Heart left ventricle (tissue), 16 donors: ENCODE measurements at regions not wholly inside any gene's neighbourhood (a gene's known extent, or its start where the extent isn't known, plus 50 kb on each side); places are given as distances from the start of the nearest gene placed in this dataset.
"Not testable (repeated sequence)": the region's sequence is repeated elsewhere in the genome, so short reads cannot be mapped to it uniquely, and the experiment has no call there.

Experiments used
- ATAC-seq, 4 donors: fragments of 200-7000 bp; cut with Tn5 transposase; one replicate each; pipeline ENCODE4 v1.9.1; 2020 to 2022; ENCODE audit warnings: moderate library complexity in 4 of 4, mild to moderate bottlenecking in 3 of 4, moderate number of reproducible peaks in 1 of 4
- DNase-seq, 5 donors: peaks; one replicate each; pipeline ENCODE4 v3.0.0-alpha.2; 2020
- H3K27ac ChIP-seq, 12 donors: fragments of 200-600 bp; sonication (generic) in 4 of 12; one replicate each; pipeline versions ENCODE4 v1.5.0 to v1.8.0; 2016 to 2022; ENCODE audit warnings: mild to moderate bottlenecking in 2 of 12
- H3K27me3 ChIP-seq, 9 donors: fragments of 200-600 bp; sonication (generic) in 2 of 9; one replicate each; pipeline versions ENCODE4 v1.5.1 to v1.8.0; 2016 to 2022; ENCODE audit warnings: mild to moderate bottlenecking in 3 of 9
- H3K36me3 ChIP-seq, 9 donors: fragments of 200-600 bp; sonication (generic) in 2 of 9; one replicate each; pipeline versions ENCODE4 v1.5.0 to v1.8.0; 2018 to 2022; ENCODE audit warnings: mild to moderate bottlenecking in 2 of 9
- H3K4me1 ChIP-seq, 12 donors: fragments of 200-600 bp; sonication (generic) in 4 of 12; one replicate each; pipeline versions ENCODE4 v1.5.0 to v1.8.0; 2016 to 2022; ENCODE audit warnings: mild to moderate bottlenecking in 3 of 12
- H3K4me3 ChIP-seq, 12 donors: fragments of 200-600 bp; sonication (generic) in 4 of 12; one replicate each; pipeline versions ENCODE4 v1.5.0 to v1.8.0; 2017 to 2022; ENCODE audit warnings: mild to moderate bottlenecking in 9 of 12, moderate library complexity in 4 of 12
- H3K9me3 ChIP-seq, 12 donors: fragments of 200-600 bp; sonication (generic) in 4 of 12; one replicate each; pipeline versions ENCODE4 v1.5.0 to v1.8.0; 2016 to 2022; ENCODE audit warnings: mild to moderate bottlenecking in 1 of 12
- CTCF ChIP-seq, 12 donors: fragments of 200-600 bp; sonication (generic) in 4 of 12; IDR thresholded peaks; one replicate each; pipeline versions ENCODE4 v1.5.0 to v1.8.0; 2018 to 2022; ENCODE audit warnings: antibody characterized with exemption in 12 of 12, mild to moderate bottlenecking in 5 of 12
- POLR2A ChIP-seq, 2 donors: fragments of 450-650 bp; IDR thresholded peaks; one replicate each; pipeline ENCODE4 v1.6.1; 2017; ENCODE audit warnings: antibody characterized with exemption in 2 of 2, mild to moderate bottlenecking in 2 of 2, moderate library complexity in 2 of 2
- WGBS, 4 donors: extraction: QIAGEN DNeasy Blood & Tissue Kit in 2 of 4; methylation state at CpG; one replicate each; pipeline versions ENCODE4 v1.1.5 to v1.1.7; 2013 to 2018; 5-methylcytosine and 5-hydroxymethylcytosine counted together
- intact Hi-C, 10 donors: fragments of 100-400 bp; cut with DNase I; formaldehyde crosslinking; loops; one replicate each; pipeline versions ENCODE4 v1.11.1 to v1.14.2; 2022
- donor health status: ischemic (EF 13 %, LVEDD 7.1; RV severe dilation, severe dysfunction).
- donor health status: healthy with polysubstance abuse.
- donor health status: DM: no; HTN: yes; CAD: no.
- donor health status: DM: no; HTN: no; CAD: no.
- donor health status: ischemic (EF 25% LVEDD 6.9; RV normal size, moderate dysfunction).
- donor health status: ischemic (EF 25% LVEDD 5.7; RV mildly dilated, moderate dysfunction).
- donor health status: healthy.
- donor health status: DM: yes; HTN: yes; CAD: no.
- donor health status: ischemic (EF 35%, LVEDD 5.7; RV mildly dilated, moderate dysfunction).
- donor health status: nonischemic (EF 11% LVEDD 7.7; RV severe dilation, severe dysfunction).
- donor health status: DM: yes; HTN: yes; CAD: no.
- donor health status: PGD.
- donor health status: ischemic (EF 29% LVEDD 5.4; RV normal size, mild dysfunction).
- donor health status: nonischemic (EF 23%, LVEDD 6.1; RV moderate dilation, normal function).

GRCh38 chr7:81441750-81442149 is 328.1 kb downstream of the HGF start:
- WGBS, 4 donors = 12 to 14% (median 12%) methylated on average over 1 of the region's 1 CpG
- H3K9me3 ChIP-seq = no peaks in the 10 kb centered on the region
- no peak overlapping the region for H3K27ac ChIP-seq
- intact Hi-C loops = loop anchor here in 3 of 10 donors (10.0 kb wide), 2 partner anchors 517 to 617 kb away; no protein-coding TSS in a partner anchor
- no peaks in the 10 kb centered on the region for H3K36me3 ChIP-seq
- no peaks in the 10 kb centered on the region for H3K4me1 ChIP-seq
- no peaks in the 10 kb centered on the region for H3K27me3 ChIP-seq
- ATAC-seq (no peak), DNase-seq (no peak)
- no peak overlapping the region for H3K4me3 ChIP-seq
- TF ChIP-seq POLR2A (IDR thresholded peaks at IDR 0.05) (no peak), CTCF (IDR thresholded peaks at IDR 0.05) (no peak)

GRCh38 chr7:81439591-81439990 is 330.3 kb downstream of the HGF start:
- ATAC-seq (no peak), DNase-seq (no peak)
- 43 to 59% (median 53%) methylated on average over 1 of the region's 1 CpG for WGBS, 4 donors
- Histone ChIP-seq H3K27me3 (no peaks in the 10 kb centered on the region), H3K4me1 (no peaks in the 10 kb centered on the region), H3K4me3 (no peak overlapping the region), H3K36me3 (no peaks in the 10 kb centered on the region), H3K9me3 (no peaks in the 10 kb centered on the region), H3K27ac (no peak overlapping the region)
- no peak for TF ChIP-seq POLR2A (IDR thresholded peaks at IDR 0.05)
- TF ChIP-seq CTCF (IDR thresholded peaks at IDR 0.05) = no peak
- intact Hi-C loops = no loop called here

GRCh38 chr7:81437160-81437559 is 332.7 kb downstream of the HGF start:
- H3K27ac ChIP-seq, H3K27me3 ChIP-seq, intact Hi-C loops, H3K9me3 ChIP-seq, DNase-seq, ATAC-seq, H3K4me1 ChIP-seq, H3K36me3 ChIP-seq, H3K4me3 ChIP-seq: not testable (repeated sequence)
- 96 to 100% (median 98%) methylated on average over 5 to 29 of the region's 29 CpGs for WGBS, 4 donors

- ATAC-seq = no peak
- intact Hi-C loops = no loop called here
- TF ChIP-seq POLR2A (IDR thresholded peaks at IDR 0.05) (no peak), CTCF (IDR thresholded peaks at IDR 0.05) (no peak)
- DNase-seq = no peak
- H3K9me3 ChIP-seq = no peaks in the 10 kb centered on the region
- no peaks in the 10 kb centered on the region for H3K4me1 ChIP-seq
- no peaks in the 10 kb centered on the region for H3K36me3 ChIP-seq
- no peak overlapping the region for H3K27ac ChIP-seq
- no peaks in the 10 kb centered on the region for H3K27me3 ChIP-seq
- WGBS, 4 donors = 68 to 73% (median 69%) methylated on average over 3 of the region's 3 CpGs
- no peak overlapping the region for H3K4me3 ChIP-seq
Measured at GRCh38 chr7:81433692-81434331, 336.0 kb downstream of the HGF start.

GRCh38 chr7:81433206-81433605 is 336.6 kb downstream of the HGF start:
- 51 to 69% (median 61%) methylated on average over 1 of the region's 1 CpG for WGBS, 4 donors
- Histone ChIP-seq H3K9me3 (no peaks in the 10 kb centered on the region), H3K4me3 (no peak overlapping the region), H3K27me3 (no peaks in the 10 kb centered on the region), H3K27ac (no peak overlapping the region), H3K4me1 (no peaks in the 10 kb centered on the region), H3K36me3 (no peaks in the 10 kb centered on the region)
- TF ChIP-seq POLR2A (IDR thresholded peaks at IDR 0.05) (no peak), CTCF (IDR thresholded peaks at IDR 0.05) (no peak)
- DNase-seq (no peak), ATAC-seq (no peak)
- intact Hi-C loops = no loop called here
